HG02870 (cell line): ENCODE measurements at regions not wholly inside any gene's neighbourhood (a gene's known extent, or its start where the extent isn't known, plus 50 kb on each side); places are given as distances from the start of the nearest gene placed in this dataset.
A peak's percentile ranks its signal among the peaks of the same experiment; 100 is the strongest.
"Not testable (repeated sequence)": the region's sequence is repeated elsewhere in the genome, so short reads cannot be mapped to it uniquely, and the experiment has no call there.

ENCODE experiments used
- ATAC-seq: cut with Tn5 transposase; IDR thresholded peaks from one replicate; pipeline ENCODE4 v1.9.1; 2021; ENCODE audit warnings: mild to moderate bottlenecking, moderate library complexity; ENCODE audit not compliant: unreplicated experiment

DNA sequence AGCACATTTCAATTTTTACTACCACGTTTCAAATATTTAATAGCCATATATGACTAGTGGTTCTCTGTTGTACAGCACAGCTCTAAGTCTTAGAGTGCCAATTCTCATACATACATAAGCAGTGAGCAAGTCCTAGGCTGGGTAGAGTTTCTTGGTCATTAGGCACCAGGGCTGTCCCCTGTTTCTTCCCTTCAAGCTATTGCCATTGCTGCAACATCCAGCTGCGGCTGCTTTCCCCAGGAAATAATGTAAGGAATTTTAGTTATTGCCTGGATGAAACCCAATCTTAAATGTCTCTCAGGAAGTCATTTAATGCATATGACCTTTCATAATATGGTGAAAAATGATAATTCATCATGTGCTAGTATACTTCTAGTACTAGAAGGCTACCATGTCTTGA, 74.1 kb upstream of the PPP3CA start:
- ATAC-seq, result no peak

DNA sequence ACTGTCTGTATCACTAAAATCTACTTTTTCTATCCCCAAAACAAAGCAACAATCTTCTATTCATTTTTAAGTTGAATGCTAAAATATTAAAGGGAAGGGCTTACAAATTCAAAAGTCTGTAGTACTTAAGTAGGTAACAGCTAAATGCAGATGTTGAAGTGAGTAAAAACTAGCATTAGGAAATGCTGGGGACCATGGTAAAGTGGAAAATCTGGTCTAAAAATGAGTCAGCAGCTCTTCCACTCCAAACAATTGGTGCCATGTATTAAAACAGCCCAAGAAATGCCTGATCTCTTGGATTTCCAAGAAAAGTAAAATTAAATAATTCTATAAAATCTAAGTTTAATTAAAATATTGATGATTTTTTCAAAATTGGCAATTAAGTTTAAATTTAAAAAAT, 73.3 kb upstream of the PPP3CA start:
- no peak for ATAC-seq

DNA sequence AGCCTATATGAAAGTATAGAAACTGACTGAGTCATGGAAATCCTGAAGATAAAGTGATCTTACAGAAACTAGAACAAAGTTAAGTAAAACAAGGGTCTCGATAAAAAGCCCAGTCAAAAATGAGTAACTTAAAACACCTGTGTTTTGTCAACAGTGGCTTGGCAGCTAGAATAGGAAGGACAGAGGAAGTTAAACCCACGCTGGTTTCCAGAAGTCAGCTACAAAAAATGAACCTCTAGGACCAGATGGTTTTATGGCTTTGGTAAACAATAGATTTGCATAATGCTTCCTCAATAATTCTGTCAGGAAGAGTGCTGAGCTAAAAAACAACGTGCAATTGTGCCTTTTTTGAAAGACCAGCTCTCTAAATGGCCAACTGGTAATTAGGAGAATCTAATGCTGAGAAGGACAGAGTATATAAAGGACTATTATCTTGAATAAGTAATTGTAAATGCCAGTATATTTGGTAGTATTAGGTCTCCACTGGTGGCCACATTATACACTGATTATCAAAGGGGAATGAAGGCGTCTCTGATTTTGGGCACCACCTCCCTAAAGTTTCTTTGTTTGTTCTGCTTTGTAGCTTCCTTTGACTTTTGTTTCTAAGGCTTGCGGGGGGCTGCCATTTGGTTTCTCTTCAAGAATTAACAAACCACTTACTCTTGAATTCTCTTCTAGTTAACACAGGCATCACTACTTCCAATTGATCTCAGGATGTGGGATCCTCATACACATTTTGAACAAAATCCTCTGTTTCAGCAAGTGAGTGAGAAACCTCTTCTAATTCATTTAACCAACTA, 72.2 kb upstream of the PPP3CA start:
- peak; percentile 71 for ATAC-seq

GRCh38 chr4:101418466-101418865, 71.1 kb upstream of the PPP3CA start:
- ATAC-seq, result no peak

DNA sequence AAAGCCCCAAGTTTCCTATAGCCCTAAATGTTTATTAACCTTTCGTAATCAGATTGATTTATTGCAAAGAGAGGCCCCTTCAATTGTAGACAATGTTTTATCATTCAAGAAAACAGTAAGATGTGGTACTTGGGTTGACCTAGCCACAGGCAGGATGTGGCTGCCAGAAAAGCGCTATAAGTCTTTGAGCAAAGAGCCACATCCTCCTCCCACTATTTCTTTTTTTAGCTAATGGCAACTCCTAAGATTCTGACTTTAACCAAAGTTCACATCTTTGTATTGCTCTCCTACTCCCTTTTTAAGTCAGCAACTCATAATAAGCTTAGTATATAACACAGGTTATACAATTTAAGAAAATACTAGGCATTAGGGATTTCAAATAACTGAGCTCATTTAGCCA, 70.7 kb upstream of the PPP3CA start:
- peak; percentile 72 for ATAC-seq

- ATAC-seq, result no peak
Observed at GRCh38 chr4:101417046-101417445, 69.7 kb upstream of the PPP3CA start.

- no peak for ATAC-seq
Observed at GRCh38 chr4:101415962-101416361, 68.6 kb upstream of the PPP3CA start.

GRCh38 chr4:101414496-101414895, 67.2 kb upstream of the PPP3CA start:
- ATAC-seq, result no peak

DNA sequence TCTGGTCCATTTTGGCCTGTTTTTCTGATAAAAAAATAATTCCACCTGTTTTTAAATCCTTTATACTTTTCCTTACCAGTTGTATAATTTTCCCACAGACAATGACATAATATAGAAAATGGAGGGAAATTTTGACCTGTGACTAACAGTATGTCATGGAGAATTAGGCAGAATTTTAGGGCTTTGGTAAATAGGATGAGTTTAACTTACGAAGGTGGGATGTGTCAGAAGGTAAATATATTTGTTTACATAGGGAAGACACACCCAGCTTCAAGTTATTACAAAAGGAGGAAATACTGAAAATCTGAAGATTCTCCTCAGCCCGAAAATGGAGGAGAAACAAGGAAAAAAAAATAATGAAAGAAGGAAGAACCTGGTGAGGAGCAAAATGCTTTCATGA, 64.6 kb upstream of the PPP3CA start:
- ATAC-seq, result no peak

DNA sequence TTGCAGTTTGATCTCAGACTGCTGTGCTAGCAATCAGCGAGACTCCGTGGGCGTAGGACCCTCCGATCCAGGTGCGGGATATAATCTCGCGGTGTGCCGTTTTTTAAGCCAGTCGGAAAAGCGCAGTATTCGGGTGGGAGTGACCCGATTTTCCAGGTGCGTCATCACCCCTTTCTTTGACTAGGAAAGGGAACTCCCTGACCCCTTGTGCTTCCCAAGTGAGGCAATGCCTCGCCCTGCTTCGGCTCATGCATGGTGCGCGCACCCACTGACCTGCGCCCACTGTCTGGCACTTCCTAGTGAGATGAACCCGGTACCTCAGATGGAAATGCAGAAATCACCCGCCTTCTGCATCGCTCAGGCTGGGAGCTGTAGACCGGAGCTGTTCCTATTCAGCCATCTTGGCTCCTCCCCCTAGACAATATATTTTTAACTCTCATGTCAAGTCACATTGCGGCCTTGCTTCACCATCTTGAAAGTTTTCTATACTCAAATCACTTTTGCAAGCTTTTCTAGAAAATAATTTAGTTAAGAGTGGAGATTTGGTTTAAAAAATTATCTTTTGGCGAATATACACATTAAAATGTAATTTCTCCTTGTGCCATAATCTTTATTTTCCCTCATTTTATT, 64.1 kb upstream of the PPP3CA start:
- ATAC-seq, result not testable (repeated sequence)

DNA sequence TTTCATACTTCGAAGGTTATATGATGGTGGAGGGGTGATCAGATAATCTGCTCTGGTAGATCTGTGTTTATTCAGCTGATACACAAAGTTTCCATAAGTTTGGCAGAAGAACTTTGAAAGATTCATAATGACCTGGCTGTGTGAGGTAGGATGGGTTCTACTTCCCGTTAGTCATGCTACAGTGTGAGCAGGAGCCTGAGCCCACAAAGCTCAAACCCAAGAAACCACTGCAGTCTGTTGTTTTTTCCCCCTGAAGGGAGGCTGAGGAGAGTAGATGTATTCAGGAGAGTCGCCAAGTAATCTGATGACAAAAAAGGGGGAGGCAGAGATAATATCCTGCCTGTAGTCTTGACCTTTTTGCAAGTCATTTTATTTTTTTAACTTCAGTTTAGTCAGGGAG, 52.8 kb upstream of the PPP3CA start:
- no peak for ATAC-seq

- ATAC-seq, result no peak
Observed at GRCh38 chr4:101398807-101399206, 51.5 kb upstream of the PPP3CA start.
